H1 (cell line): ENCODE measurements at regions not wholly inside any gene's neighbourhood (a gene's known extent, or its start where the extent isn't known, plus 50 kb on each side); places are given as distances from the start of the nearest gene placed in this dataset.

ENCODE experiments used
- BCL11A ChIP-seq, 2 experiments: IDR thresholded peaks; one replicate each; pipeline ENCODE4 v1.6.1; 2011; ENCODE audit warnings: low read depth in 2 of 2, low read length in 2 of 2, mild to moderate bottlenecking in 2 of 2
- CHD1 ChIP-seq: IDR thresholded peaks from 2 replicates; pipeline ENCODE4 v1.6.1; 2012; ENCODE audit warnings: low read depth, low read length, improper control_type of control experiment
- MAX ChIP-seq: IDR thresholded peaks from 2 replicates; pipeline ENCODE4 v1.6.1; 2012; ENCODE audit warnings: inconsistent platforms
- YY1 ChIP-seq: IDR thresholded peaks from 2 replicates; pipeline ENCODE4 v1.6.1; 2011; ENCODE audit warnings: low read depth, mild to moderate bottlenecking, low read length
- TF ChIP-seq, protein P1 (sequence below): fragments of 300-600 bp; sonication (generic); IDR thresholded peaks from 2 replicates; pipeline ENCODE4 v1.7.1; 2012; ENCODE audit warnings: low read length, moderate library complexity, mild to moderate bottlenecking, inconsistent platforms; ENCODE audit not compliant: insufficient replicate concordance

GRCh38 chr15:34696506-34696905 is 58.3 kb downstream of the GJD2 start (continued):
- TF ChIP-seq, protein P1, sequence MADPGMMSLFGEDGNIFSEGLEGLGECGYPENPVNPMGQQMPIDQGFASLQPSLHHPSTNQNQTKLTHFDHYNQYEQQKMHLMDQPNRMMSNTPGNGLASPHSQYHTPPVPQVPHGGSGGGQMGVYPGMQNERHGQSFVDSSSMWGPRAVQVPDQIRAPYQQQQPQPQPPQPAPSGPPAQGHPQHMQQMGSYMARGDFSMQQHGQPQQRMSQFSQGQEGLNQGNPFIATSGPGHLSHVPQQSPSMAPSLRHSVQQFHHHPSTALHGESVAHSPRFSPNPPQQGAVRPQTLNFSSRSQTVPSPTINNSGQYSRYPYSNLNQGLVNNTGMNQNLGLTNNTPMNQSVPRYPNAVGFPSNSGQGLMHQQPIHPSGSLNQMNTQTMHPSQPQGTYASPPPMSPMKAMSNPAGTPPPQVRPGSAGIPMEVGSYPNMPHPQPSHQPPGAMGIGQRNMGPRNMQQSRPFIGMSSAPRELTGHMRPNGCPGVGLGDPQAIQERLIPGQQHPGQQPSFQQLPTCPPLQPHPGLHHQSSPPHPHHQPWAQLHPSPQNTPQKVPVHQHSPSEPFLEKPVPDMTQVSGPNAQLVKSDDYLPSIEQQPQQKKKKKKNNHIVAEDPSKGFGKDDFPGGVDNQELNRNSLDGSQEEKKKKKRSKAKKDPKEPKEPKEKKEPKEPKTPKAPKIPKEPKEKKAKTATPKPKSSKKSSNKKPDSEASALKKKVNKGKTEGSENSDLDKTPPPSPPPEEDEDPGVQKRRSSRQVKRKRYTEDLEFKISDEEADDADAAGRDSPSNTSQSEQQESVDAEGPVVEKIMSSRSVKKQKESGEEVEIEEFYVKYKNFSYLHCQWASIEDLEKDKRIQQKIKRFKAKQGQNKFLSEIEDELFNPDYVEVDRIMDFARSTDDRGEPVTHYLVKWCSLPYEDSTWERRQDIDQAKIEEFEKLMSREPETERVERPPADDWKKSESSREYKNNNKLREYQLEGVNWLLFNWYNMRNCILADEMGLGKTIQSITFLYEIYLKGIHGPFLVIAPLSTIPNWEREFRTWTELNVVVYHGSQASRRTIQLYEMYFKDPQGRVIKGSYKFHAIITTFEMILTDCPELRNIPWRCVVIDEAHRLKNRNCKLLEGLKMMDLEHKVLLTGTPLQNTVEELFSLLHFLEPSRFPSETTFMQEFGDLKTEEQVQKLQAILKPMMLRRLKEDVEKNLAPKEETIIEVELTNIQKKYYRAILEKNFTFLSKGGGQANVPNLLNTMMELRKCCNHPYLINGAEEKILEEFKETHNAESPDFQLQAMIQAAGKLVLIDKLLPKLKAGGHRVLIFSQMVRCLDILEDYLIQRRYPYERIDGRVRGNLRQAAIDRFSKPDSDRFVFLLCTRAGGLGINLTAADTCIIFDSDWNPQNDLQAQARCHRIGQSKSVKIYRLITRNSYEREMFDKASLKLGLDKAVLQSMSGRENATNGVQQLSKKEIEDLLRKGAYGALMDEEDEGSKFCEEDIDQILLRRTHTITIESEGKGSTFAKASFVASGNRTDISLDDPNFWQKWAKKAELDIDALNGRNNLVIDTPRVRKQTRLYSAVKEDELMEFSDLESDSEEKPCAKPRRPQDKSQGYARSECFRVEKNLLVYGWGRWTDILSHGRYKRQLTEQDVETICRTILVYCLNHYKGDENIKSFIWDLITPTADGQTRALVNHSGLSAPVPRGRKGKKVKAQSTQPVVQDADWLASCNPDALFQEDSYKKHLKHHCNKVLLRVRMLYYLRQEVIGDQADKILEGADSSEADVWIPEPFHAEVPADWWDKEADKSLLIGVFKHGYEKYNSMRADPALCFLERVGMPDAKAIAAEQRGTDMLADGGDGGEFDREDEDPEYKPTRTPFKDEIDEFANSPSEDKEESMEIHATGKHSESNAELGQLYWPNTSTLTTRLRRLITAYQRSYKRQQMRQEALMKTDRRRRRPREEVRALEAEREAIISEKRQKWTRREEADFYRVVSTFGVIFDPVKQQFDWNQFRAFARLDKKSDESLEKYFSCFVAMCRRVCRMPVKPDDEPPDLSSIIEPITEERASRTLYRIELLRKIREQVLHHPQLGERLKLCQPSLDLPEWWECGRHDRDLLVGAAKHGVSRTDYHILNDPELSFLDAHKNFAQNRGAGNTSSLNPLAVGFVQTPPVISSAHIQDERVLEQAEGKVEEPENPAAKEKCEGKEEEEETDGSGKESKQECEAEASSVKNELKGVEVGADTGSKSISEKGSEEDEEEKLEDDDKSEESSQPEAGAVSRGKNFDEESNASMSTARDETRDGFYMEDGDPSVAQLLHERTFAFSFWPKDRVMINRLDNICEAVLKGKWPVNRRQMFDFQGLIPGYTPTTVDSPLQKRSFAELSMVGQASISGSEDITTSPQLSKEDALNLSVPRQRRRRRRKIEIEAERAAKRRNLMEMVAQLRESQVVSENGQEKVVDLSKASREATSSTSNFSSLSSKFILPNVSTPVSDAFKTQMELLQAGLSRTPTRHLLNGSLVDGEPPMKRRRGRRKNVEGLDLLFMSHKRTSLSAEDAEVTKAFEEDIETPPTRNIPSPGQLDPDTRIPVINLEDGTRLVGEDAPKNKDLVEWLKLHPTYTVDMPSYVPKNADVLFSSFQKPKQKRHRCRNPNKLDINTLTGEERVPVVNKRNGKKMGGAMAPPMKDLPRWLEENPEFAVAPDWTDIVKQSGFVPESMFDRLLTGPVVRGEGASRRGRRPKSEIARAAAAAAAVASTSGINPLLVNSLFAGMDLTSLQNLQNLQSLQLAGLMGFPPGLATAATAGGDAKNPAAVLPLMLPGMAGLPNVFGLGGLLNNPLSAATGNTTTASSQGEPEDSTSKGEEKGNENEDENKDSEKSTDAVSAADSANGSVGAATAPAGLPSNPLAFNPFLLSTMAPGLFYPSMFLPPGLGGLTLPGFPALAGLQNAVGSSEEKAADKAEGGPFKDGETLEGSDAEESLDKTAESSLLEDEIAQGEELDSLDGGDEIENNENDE = no peak
- TF ChIP-seq YY1 (no peak), MAX (no peak), CHD1 (no peak), BCL11A (IDR thresholded peaks at IDR 0.05; ENCODE audit: low read depth in 2 of 2, low read length in 2 of 2) (no peak)
